SIG-M5 treated with dmso at 0.1 percent for 504 hours (cell line): ENCODE measurements at regions not wholly inside any gene's neighbourhood (a gene's known extent, or its start where the extent isn't known, plus 50 kb on each side); places are given as distances from the start of the nearest gene placed in this dataset.

Experiments used
- DNase-seq: peaks from one replicate; lab custom pipeline; 2025; ENCODE audit not compliant: unreplicated experiment; lab: John Stamatoyannopoulos, UW

GRCh38 chr11:16448123-16448717, 91.9 kb upstream of the SOX6 start:
- no peak for DNase-seq

- DNase-seq: no peak
Observed at GRCh38 chr11:16441461-16441860, 85.1 kb upstream of the SOX6 start.

- DNase-seq: no peak
Observed at GRCh38 chr11:16440136-16440535, 83.8 kb upstream of the SOX6 start.

GRCh38 chr11:16434036-16434435, 77.7 kb upstream of the SOX6 start:
- DNase-seq: no peak

- no peak for DNase-seq
Observed at GRCh38 chr11:16430674-16431073, 74.3 kb upstream of the SOX6 start.

GRCh38 chr11:16421826-16422225, 65.5 kb upstream of the SOX6 start:
- DNase-seq: no peak

GRCh38 chr11:16418428-16419097, 62.2 kb upstream of the SOX6 start:
- DNase-seq: no peak

- no peak for DNase-seq
Observed at GRCh38 chr11:16412525-16413172, 56.3 kb upstream of the SOX6 start.

- no peak for DNase-seq
Observed at GRCh38 chr11:16410479-16410878, 54.1 kb upstream of the SOX6 start.

- no peak for DNase-seq
Observed at GRCh38 chr11:16408619-16409018, 52.3 kb upstream of the SOX6 start.

- DNase-seq: no peak
Observed at GRCh38 chr11:16406226-16406625, 49.9 kb upstream of the SOX6 start.
